VCaP (cell line): ENCODE measurements at regions not wholly inside any gene's neighbourhood (a gene's known extent, or its start where the extent isn't known, plus 50 kb on each side); places are given as distances from the start of the nearest gene placed in this dataset.

Source experiments
- H3K27ac ChIP-seq: fragments of 450-650 bp; 2 replicates; pipeline ENCODE4 v1.5.1; 2017
- CTCF ChIP-seq: fragments of 450-650 bp; conservative IDR thresholded peaks from 2 replicates; pipeline ENCODE4 v1.5.1; 2017; ENCODE audit warnings: mild to moderate bottlenecking, moderate library complexity

GRCh38 chr6:114718716-114719270, 376.0 kb upstream of the HS3ST5 start:
- H3K27ac ChIP-seq = no peak overlapping the region

GRCh38 chr6:114718186-114718585, 375.4 kb upstream of the HS3ST5 start:
- TF ChIP-seq CTCF = no peak
- no peak overlapping the region for H3K27ac ChIP-seq

More at GRCh38 chr6:114718716-114719270, 376.0 kb upstream of the HS3ST5 start:
- no peak for TF ChIP-seq CTCF

GRCh38 chr6:114714836-114715507, 372.1 kb upstream of the HS3ST5 start:
- TF ChIP-seq CTCF = no peak
- H3K27ac ChIP-seq = no peak overlapping the region

GRCh38 chr6:114713690-114714089, 370.9 kb upstream of the HS3ST5 start:
- no peak overlapping the region for H3K27ac ChIP-seq
- no peak for TF ChIP-seq CTCF

GRCh38 chr6:114712129-114712662, 369.4 kb upstream of the HS3ST5 start:
- H3K27ac ChIP-seq = no peak overlapping the region
- TF ChIP-seq CTCF = no peak

GRCh38 chr6:114707081-114707620, 364.3 kb upstream of the HS3ST5 start:
- no peak overlapping the region for H3K27ac ChIP-seq
- no peak for TF ChIP-seq CTCF

- H3K27ac ChIP-seq = no peak overlapping the region
- TF ChIP-seq CTCF = no peak
These were observed 347.8 kb upstream of the HS3ST5 start for GRCh38 chr6:114690625-114691024.
